H1 (cell line): ENCODE measurements at regions not wholly inside any gene's neighbourhood (a gene's known extent, or its start where the extent isn't known, plus 50 kb on each side); places are given as distances from the start of the nearest gene placed in this dataset.

Experiments used
- CTCF ChIA-PET: fragments of 300-600 bp; sonication (Branson Sonifier 250); formaldehyde crosslinking; loops from one replicate; lab custom pipeline; 2021; ENCODE audit not compliant: partially characterized antibody; lab: Charles Lee
- POLR2A ChIA-PET: fragments of 300-600 bp; sonication (Branson Sonifier 250); formaldehyde crosslinking; loops from one replicate; lab custom pipeline; 2021; ENCODE audit warnings: inconsistent platforms; ENCODE audit not compliant: partially characterized antibody; lab: Charles Lee
- DNase-seq, 2 experiments: peaks; one replicate each; pipeline versions ENCODE4 v3.0.0 to v3.0.0-alpha.2; 2010 to 2022; ENCODE audit warnings: low spot score in 2 of 2, low read depth in 1 of 2, mixed read lengths in 1 of 2
- FAIRE-seq: peaks from 2 replicates; lab custom pipeline; 2011; peaks lifted over from hg19 to GRCh38; lab: Jason Lieb, UNC
- H2AFZ ChIP-seq: 2 replicates; pipeline ENCODE4 v1.8.1; 2012; ENCODE audit warnings: low read length, inconsistent platforms
- H2AK5ac ChIP-seq: 2 replicates; pipeline ENCODE4 v1.6.1; 2013; ENCODE audit warnings: low read depth, low read length
- H2BK120ac ChIP-seq: replicated peaks from 2 replicates; pipeline ENCODE3; 2013; ENCODE audit warnings: low read depth, low read length, inconsistent platforms
- H2BK12ac ChIP-seq: 2 replicates; pipeline ENCODE4 v1.6.1; 2013; ENCODE audit warnings: low read depth, low read length
- H2BK15ac ChIP-seq: 2 replicates; pipeline ENCODE4 v1.6.1; 2013; ENCODE audit warnings: low read length
- H2BK20ac ChIP-seq: 2 replicates; pipeline ENCODE4 v1.6.1; 2013; ENCODE audit warnings: low read length
- H2BK5ac ChIP-seq: 2 replicates; pipeline ENCODE4 v1.6.1; 2013; ENCODE audit warnings: low read depth, low read length
- H3K14ac ChIP-seq: 2 replicates; pipeline ENCODE4 v1.6.1; 2013; ENCODE audit warnings: inconsistent platforms; ENCODE audit not compliant: insufficient read length
- H3K18ac ChIP-seq: 2 replicates; pipeline ENCODE4 v1.6.1; 2013; ENCODE audit warnings: low read length; ENCODE audit errors: extremely low read depth
- H3K23ac ChIP-seq: 2 replicates; pipeline ENCODE4 v1.6.1; 2013; ENCODE audit warnings: inconsistent platforms; ENCODE audit not compliant: insufficient read length
- H3K23me2 ChIP-seq: 2 replicates; pipeline ENCODE4 v1.6.1; 2013; ENCODE audit warnings: low read depth, low read length
- H3K27ac ChIP-seq: 2 replicates; pipeline ENCODE4 v1.6.1; 2011; ENCODE audit warnings: low read depth, low read length, inconsistent platforms
- H3K27me3 ChIP-seq, 4 experiments: replicated peaks in 1 of 4; 1 replicate in 1 of 4; 2 replicates in 3 of 4; pipeline versions ENCODE4 v1.6.1 to v1.8.1; 2011 to 2013; ENCODE audit warnings: low read length in 3 of 4, mild to moderate bottlenecking in 3 of 4, inconsistent platforms in 2 of 4, mixed read lengths in 2 of 4, moderate library complexity in 1 of 4; ENCODE audit not compliant: control insufficient read depth in 3 of 4, insufficient read depth in 3 of 4; ENCODE audit errors: extremely low read depth in 1 of 4
- H3K36me3 ChIP-seq, 4 experiments: 2 replicates each; pipeline versions ENCODE4 v1.6.1 to v1.8.1; 2011 to 2013; ENCODE audit warnings: mild to moderate bottlenecking in 4 of 4, low read length in 3 of 4, moderate library complexity in 2 of 4, control low read depth in 1 of 4, inconsistent platforms in 1 of 4; ENCODE audit not compliant: insufficient read depth in 4 of 4, control insufficient read depth in 2 of 4
- H3K4ac ChIP-seq: replicated peaks from 2 replicates; pipeline ENCODE3; 2013; ENCODE audit warnings: low read length, low read depth, mixed read lengths, inconsistent platforms; ENCODE audit not compliant: insufficient read length
- H3K4me1 ChIP-seq, 4 experiments: replicated peaks in 1 of 4; 1 replicate in 1 of 4; 2 replicates in 3 of 4; pipeline versions ENCODE4 v1.6.1 to v1.8.1; 2011 to 2013; ENCODE audit warnings: low read length in 3 of 4, inconsistent platforms in 2 of 4, mixed read lengths in 1 of 4; ENCODE audit not compliant: insufficient read depth in 4 of 4, control insufficient read depth in 3 of 4
- H3K4me2 ChIP-seq, 2 experiments: 2 replicates each; pipeline versions ENCODE4 v1.6.1 to v1.8.1; 2011 to 2013; ENCODE audit warnings: low read depth in 2 of 2, low read length in 2 of 2, control low read depth in 1 of 2, inconsistent platforms in 1 of 2, mild to moderate bottlenecking in 1 of 2; ENCODE audit not compliant: insufficient read depth in 1 of 2
- H3K4me3 ChIP-seq, 4 experiments: fragments of 200-600, 300-600 bp in 1 of 4; sonication (generic), shearing (Covaris generic), sonication (Bioruptor Twin) in 1 of 4; 2 replicates each; pipeline versions ENCODE4 v1.5.1 to v1.8.1; 2011 to 2016; ENCODE audit warnings: low read length in 4 of 4, low read depth in 3 of 4, control low read depth in 2 of 4, inconsistent platforms in 2 of 4, mild to moderate bottlenecking in 2 of 4, mixed read lengths in 1 of 4, moderate library complexity in 1 of 4; ENCODE audit not compliant: insufficient read depth in 2 of 4; ENCODE audit errors: extremely low read depth in 1 of 4
- H3K56ac ChIP-seq: replicated peaks from 2 replicates; pipeline ENCODE3; 2013; ENCODE audit warnings: low read depth, mild to moderate bottlenecking, mixed read lengths, low read length, inconsistent platforms; ENCODE audit not compliant: insufficient read length
- H3K79me1 ChIP-seq: 2 replicates; pipeline ENCODE4 v1.6.1; 2013; ENCODE audit warnings: low read depth, low read length, control low read depth
- H3K79me2 ChIP-seq, 2 experiments: 2 replicates each; pipeline versions ENCODE4 v1.6.1 to v1.8.1; 2012 to 2013; ENCODE audit warnings: low read length in 2 of 2, mild to moderate bottlenecking in 2 of 2, inconsistent platforms in 1 of 2; ENCODE audit not compliant: insufficient read depth in 2 of 2, control insufficient read depth in 1 of 2
- H3K9ac ChIP-seq, 4 experiments: replicated peaks in 1 of 4; 1 replicate in 1 of 4; 2 replicates in 3 of 4; pipeline versions ENCODE4 v1.6.1 to v1.8.1; 2011 to 2013; ENCODE audit warnings: low read depth in 3 of 4, low read length in 3 of 4, control low read depth in 2 of 4, mild to moderate bottlenecking in 2 of 4, moderate library complexity in 2 of 4, inconsistent platforms in 1 of 4; ENCODE audit errors: extremely low read depth in 1 of 4
- H3K9me3 ChIP-seq, 2 experiments: 2 replicates each; pipeline versions ENCODE4 v1.6.1 to v1.8.1; 2012 to 2013; ENCODE audit warnings: mild to moderate bottlenecking in 2 of 2, moderate library complexity in 2 of 2, control low read depth in 1 of 2, inconsistent platforms in 1 of 2, low read depth in 1 of 2, low read length in 1 of 2, mixed read lengths in 1 of 2; ENCODE audit not compliant: insufficient read depth in 2 of 2
- H4K20me1 ChIP-seq, 2 experiments: replicated peaks in 1 of 2; 2 replicates each; pipeline versions ENCODE3 to v1.8.1; 2011 to 2013; ENCODE audit warnings: inconsistent platforms in 2 of 2, low read length in 2 of 2, mild to moderate bottlenecking in 1 of 2; ENCODE audit not compliant: insufficient read depth in 2 of 2, control insufficient read depth in 1 of 2
- H4K5ac ChIP-seq: 2 replicates; pipeline ENCODE4 v1.6.1; 2013; ENCODE audit warnings: low read length, low read depth, mixed read lengths, inconsistent platforms; ENCODE audit not compliant: insufficient read length
- H4K8ac ChIP-seq: 2 replicates; pipeline ENCODE4 v1.8.0; 2013; ENCODE audit warnings: mild to moderate bottlenecking, moderate library complexity, low read length, inconsistent platforms; ENCODE audit not compliant: insufficient read depth; ENCODE audit errors: extremely low read depth
- H4K91ac ChIP-seq: replicated peaks from 2 replicates; pipeline ENCODE3; 2013; ENCODE audit warnings: low read length, mixed read lengths, inconsistent platforms; ENCODE audit not compliant: insufficient read length
- BCL11A ChIP-seq, 2 experiments: IDR thresholded peaks; one replicate each; pipeline ENCODE4 v1.6.1; 2011; ENCODE audit warnings: low read depth in 2 of 2, low read length in 2 of 2, mild to moderate bottlenecking in 2 of 2
- CHD1 ChIP-seq: IDR thresholded peaks from 2 replicates; pipeline ENCODE4 v1.6.1; 2012; ENCODE audit warnings: low read depth, low read length, improper control_type of control experiment
- CTBP2 ChIP-seq: IDR thresholded peaks from 2 replicates; pipeline ENCODE4 v1.7.0; 2011; ENCODE audit warnings: borderline replicate concordance, mild to moderate bottlenecking, moderate library complexity, mixed read lengths, low read length; ENCODE audit not compliant: insufficient read depth, insufficient read length
- GTF2F1 ChIP-seq: IDR thresholded peaks from 2 replicates; pipeline ENCODE4 v1.6.1; 2012; ENCODE audit warnings: low read depth, low read length, improper control_type of control experiment, borderline replicate concordance
- HDAC2 ChIP-seq, 2 experiments: fragments of 300-600 bp in 1 of 2; sonication (generic) in 1 of 2; IDR thresholded peaks; 2 replicates each; pipeline ENCODE4 v1.6.1; 2011 to 2012; ENCODE audit warnings: low read depth in 2 of 2, low read length in 2 of 2, mild to moderate bottlenecking in 2 of 2, moderate library complexity in 2 of 2, borderline replicate concordance in 1 of 2, inconsistent platforms in 1 of 2
- PHF8 ChIP-seq: fragments of 200-600 bp; sonication (generic); conservative IDR thresholded peaks from 2 replicates; pipeline ENCODE4 v1.7.1; 2012; ENCODE audit warnings: low read depth, mild to moderate bottlenecking, inconsistent platforms, low read length, moderate library complexity
- RAD21 ChIP-seq, 2 experiments: IDR thresholded peaks in 1 of 2; conservative IDR thresholded peaks in 1 of 2; 2 replicates each; pipeline ENCODE4 v1.6.1; 2011; ENCODE audit warnings: low read depth in 2 of 2, low read length in 2 of 2, improper control_type of control experiment in 1 of 2, inconsistent platforms in 1 of 2, mild to moderate bottlenecking in 1 of 2, moderate library complexity in 1 of 2
- SRF ChIP-seq: IDR thresholded peaks from 2 replicates; pipeline ENCODE4 v1.6.1; 2011; ENCODE audit warnings: mild to moderate bottlenecking, low read depth, low read length, moderate library complexity
- TAF1 ChIP-seq: IDR thresholded peaks from 2 replicates; pipeline ENCODE4 v1.6.1; 2011; ENCODE audit warnings: mild to moderate bottlenecking, low read depth, low read length
- WGBS, 2 experiments: shearing (Covaris generic) in 1 of 2; methylation state at CpG; one replicate each; pipeline versions ENCODE4 v1.1.6 to v1.1.7; 2013 to 2015; ENCODE audit warnings: low lambda C conversion rate in 2 of 2, mixed read lengths in 2 of 2, inconsistent platforms in 1 of 2, low coverage in 1 of 2, missing lambda C conversion rate in 1 of 2; ENCODE audit not compliant: insufficient replicate concordance in 2 of 2, insufficient coverage in 1 of 2, insufficient read length in 1 of 2; ENCODE audit errors: extremely low coverage in 1 of 2, missing lambda C conversion rate in 1 of 2; 5-methylcytosine and 5-hydroxymethylcytosine counted together
- TF ChIP-seq, protein P1 (sequence below): IDR thresholded peaks from 2 replicates; pipeline ENCODE4 v1.6.1; 2012; ENCODE audit warnings: inconsistent platforms
- TF ChIP-seq, protein P2 (sequence below): IDR thresholded peaks from 2 replicates; pipeline ENCODE4 v1.6.1; 2012; ENCODE audit warnings: low read length, inconsistent platforms

DNA sequence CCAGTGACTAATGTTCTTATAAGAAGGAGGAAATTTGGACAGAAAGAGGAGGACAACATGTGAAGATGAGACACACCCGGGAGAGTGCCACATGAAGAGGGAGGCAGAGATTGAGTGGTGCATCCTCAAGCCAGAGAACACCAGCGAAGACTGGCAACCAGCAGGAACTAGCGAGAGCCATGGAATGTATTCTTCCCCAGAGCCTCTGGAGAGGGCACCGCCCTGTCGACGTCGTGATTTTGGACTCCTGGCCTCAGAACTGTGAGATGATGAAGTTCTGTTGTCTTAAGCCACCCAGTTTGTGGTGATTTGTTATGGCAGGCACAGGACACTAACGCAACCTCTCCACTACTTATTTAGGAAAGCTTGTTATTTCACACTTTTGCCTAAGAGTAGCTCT lies 196.0 kb upstream of the TLL1 start:
- no peak overlapping the region for H4K5ac ChIP-seq
- H3K23me2 ChIP-seq, result no peaks in the 10 kb centered on the region
- no peak overlapping the region for H4K91ac ChIP-seq
- H3K36me3 ChIP-seq, result no peaks in the 10 kb centered on the region
- FAIRE-seq, result no peak
- H3K4ac ChIP-seq, result no peak overlapping the region
- no peak overlapping the region for H3K18ac ChIP-seq
- no peaks in the 10 kb centered on the region for H3K4me1 ChIP-seq
- H2AK5ac ChIP-seq, result no peak overlapping the region
- no peaks in the 10 kb centered on the region for H3K79me1 ChIP-seq
- H3K4me2 ChIP-seq, result no peak overlapping the region
- H2AFZ ChIP-seq, result no peak overlapping the region
- H3K14ac ChIP-seq, result no peak overlapping the region
- no peak overlapping the region for H2BK15ac ChIP-seq
- H2BK12ac ChIP-seq, result no peak overlapping the region
- H3K27me3 ChIP-seq, result no peaks in the 10 kb centered on the region
- no peak overlapping the region for H3K27ac ChIP-seq
- no peaks in the 10 kb centered on the region for H4K20me1 ChIP-seq
- H3K79me2 ChIP-seq, result no peaks in the 10 kb centered on the region
- H3K4me3 ChIP-seq, result no peak overlapping the region
- H3K23ac ChIP-seq, result no peak overlapping the region
- ChIA-PET CTCF (interaction anchor here (0.9 to 1.1 kb wide), 2 partner anchors 11 to 24 kb away, joined by 3 to 4 read pairs; no protein-coding TSS in a partner anchor), POLR2A (no interaction called here)
- no peaks in the 10 kb centered on the region for H3K9me3 ChIP-seq
- no peak overlapping the region for H4K8ac ChIP-seq
- H3K56ac ChIP-seq, result no peak overlapping the region
- H2BK120ac ChIP-seq, result no peak overlapping the region
- no peak overlapping the region for H2BK20ac ChIP-seq
- no peak for DNase-seq
- H2BK5ac ChIP-seq, result no peak overlapping the region
- WGBS, 2 experiments, result 91% methylated on average over 8 of the region's 8 CpGs; no CpG with 5 or more reads in 1 of the 2 experiments
- no peak overlapping the region for H3K9ac ChIP-seq
- TF ChIP-seq CHD1 (no peak), TAF1 (no peak), BCL11A (IDR thresholded peaks at IDR 0.05; ENCODE audit: low read depth in 2 of 2, low read length in 2 of 2) (no peak), SRF (no peak), CTBP2 (no peak), RAD21 (IDR thresholded peaks at IDR 0.05 in 1 of 2, conservative IDR thresholded peaks at IDR 0.05 in 1 of 2; ENCODE audit: low read depth in 2 of 2, low read length in 2 of 2) (no peak), PHF8 (no peak), GTF2F1 (no peak), HDAC2 (IDR thresholded peaks at IDR 0.05; ENCODE audit: borderline replicate concordance in 1 of 2, low read depth in 2 of 2, low read length in 2 of 2) (no peak)
- TF ChIP-seq, protein P1, sequence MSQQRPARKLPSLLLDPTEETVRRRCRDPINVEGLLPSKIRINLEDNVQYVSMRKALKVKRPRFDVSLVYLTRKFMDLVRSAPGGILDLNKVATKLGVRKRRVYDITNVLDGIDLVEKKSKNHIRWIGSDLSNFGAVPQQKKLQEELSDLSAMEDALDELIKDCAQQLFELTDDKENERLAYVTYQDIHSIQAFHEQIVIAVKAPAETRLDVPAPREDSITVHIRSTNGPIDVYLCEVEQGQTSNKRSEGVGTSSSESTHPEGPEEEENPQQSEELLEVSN, result no peak
- TF ChIP-seq, protein P2, sequence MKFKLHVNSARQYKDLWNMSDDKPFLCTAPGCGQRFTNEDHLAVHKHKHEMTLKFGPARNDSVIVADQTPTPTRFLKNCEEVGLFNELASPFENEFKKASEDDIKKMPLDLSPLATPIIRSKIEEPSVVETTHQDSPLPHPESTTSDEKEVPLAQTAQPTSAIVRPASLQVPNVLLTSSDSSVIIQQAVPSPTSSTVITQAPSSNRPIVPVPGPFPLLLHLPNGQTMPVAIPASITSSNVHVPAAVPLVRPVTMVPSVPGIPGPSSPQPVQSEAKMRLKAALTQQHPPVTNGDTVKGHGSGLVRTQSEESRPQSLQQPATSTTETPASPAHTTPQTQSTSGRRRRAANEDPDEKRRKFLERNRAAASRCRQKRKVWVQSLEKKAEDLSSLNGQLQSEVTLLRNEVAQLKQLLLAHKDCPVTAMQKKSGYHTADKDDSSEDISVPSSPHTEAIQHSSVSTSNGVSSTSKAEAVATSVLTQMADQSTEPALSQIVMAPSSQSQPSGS, result no peak
